Large intestine (tissue), 3 donors: ENCODE measurements at regions not wholly inside any gene's neighbourhood (a gene's known extent, or its start where the extent isn't known, plus 50 kb on each side); places are given as distances from the start of the nearest gene placed in this dataset.

ENCODE experiments used
- DNase-seq, 2 donors: peaks; one replicate each; pipeline versions ENCODE4 v3.0.0 to v3.0.0-alpha.2; 2013
- H3K27ac ChIP-seq: one replicate; pipeline ENCODE4 v1.5.1; 2013; ENCODE audit warnings: low read length
- H3K27me3 ChIP-seq: 2 replicates; pipeline ENCODE4 v1.6.1; 2013; ENCODE audit warnings: low read length; ENCODE audit not compliant: control insufficient read depth, insufficient read depth
- H3K36me3 ChIP-seq: 2 replicates; pipeline ENCODE4 v1.6.1; 2013; ENCODE audit warnings: low read length; ENCODE audit not compliant: control insufficient read depth, insufficient read depth
- H3K4me1 ChIP-seq: one replicate; pipeline ENCODE4 v1.6.1; 2013; ENCODE audit warnings: low read length; ENCODE audit not compliant: control insufficient read depth, insufficient read depth
- H3K4me3 ChIP-seq: one replicate; pipeline ENCODE4 v1.5.1; 2013; ENCODE audit warnings: low read length
- H3K9me3 ChIP-seq: one replicate; pipeline ENCODE4 v1.6.1; 2013; ENCODE audit warnings: mild to moderate bottlenecking, low read depth, low read length, moderate library complexity; ENCODE audit not compliant: control insufficient read depth
- WGBS: methylation state at CpG from one replicate; pipeline ENCODE4 v1.1.5; 2013; ENCODE audit warnings: low lambda C conversion rate; ENCODE audit not compliant: insufficient coverage; 5-methylcytosine and 5-hydroxymethylcytosine counted together

GRCh38 chrX:96002431-96002830 lies 682.2 kb upstream of the DIAPH2 start:
- DNase-seq, result no peak
- Histone ChIP-seq H3K4me3 (no peak overlapping the region), H3K9me3 (no peaks in the 10 kb centered on the region), H3K27me3 (no peaks in the 10 kb centered on the region), H3K4me1 (no peaks in the 10 kb centered on the region), H3K36me3 (no peaks in the 10 kb centered on the region), H3K27ac (no peak overlapping the region)
- WGBS, result no CpG with 5 or more reads among the region's 5 CpGs

- H3K4me1 ChIP-seq, result no peaks in the 10 kb centered on the region
- H3K27ac ChIP-seq, result no peak overlapping the region
- no peak overlapping the region for H3K4me3 ChIP-seq
- no peaks in the 10 kb centered on the region for H3K9me3 ChIP-seq
- no peaks in the 10 kb centered on the region for H3K27me3 ChIP-seq
- H3K36me3 ChIP-seq, result no peaks in the 10 kb centered on the region
- no peak for DNase-seq
- WGBS, result no CpG with 5 or more reads among the region's 2 CpGs
Observed at GRCh38 chrX:96004386-96004785, 680.3 kb upstream of the DIAPH2 start.

GRCh38 chrX:96006281-96006680 lies 678.4 kb upstream of the DIAPH2 start:
- Histone ChIP-seq H3K27ac (no peak overlapping the region), H3K9me3 (no peaks in the 10 kb centered on the region), H3K4me1 (no peaks in the 10 kb centered on the region), H3K36me3 (no peaks in the 10 kb centered on the region), H3K4me3 (no peak overlapping the region), H3K27me3 (no peaks in the 10 kb centered on the region)
- WGBS, result no CpG with 5 or more reads among the region's 4 CpGs
- no peak for DNase-seq

GRCh38 chrX:96027407-96027806 lies 657.2 kb upstream of the DIAPH2 start:
- H3K36me3 ChIP-seq, result no peaks in the 10 kb centered on the region
- no peak overlapping the region for H3K27ac ChIP-seq
- no CpG with 5 or more reads among the region's 2 CpGs for WGBS
- H3K4me1 ChIP-seq, result no peaks in the 10 kb centered on the region
- DNase-seq, result no peak
- no peaks in the 10 kb centered on the region for H3K9me3 ChIP-seq
- no peaks in the 10 kb centered on the region for H3K27me3 ChIP-seq
- no peak overlapping the region for H3K4me3 ChIP-seq

- Histone ChIP-seq H3K4me1 (no peaks in the 10 kb centered on the region), H3K36me3 (no peaks in the 10 kb centered on the region), H3K4me3 (no peak overlapping the region), H3K27me3 (no peaks in the 10 kb centered on the region), H3K9me3 (no peaks in the 10 kb centered on the region), H3K27ac (no peak overlapping the region)
- DNase-seq, result no peak
- WGBS, result no CpG with 5 or more reads among the region's 2 CpGs
Observed at GRCh38 chrX:96052078-96052477, 632.6 kb upstream of the DIAPH2 start.

- Histone ChIP-seq H3K36me3 (no peaks in the 10 kb centered on the region), H3K27me3 (no peaks in the 10 kb centered on the region), H3K9me3 (no peaks in the 10 kb centered on the region), H3K4me1 (no peaks in the 10 kb centered on the region), H3K27ac (no peak overlapping the region), H3K4me3 (no peak overlapping the region)
- no peak for DNase-seq
Observed at GRCh38 chrX:96081891-96082290, 602.8 kb upstream of the DIAPH2 start.

- H3K27ac ChIP-seq, result no peak overlapping the region
- H3K9me3 ChIP-seq, result no peaks in the 10 kb centered on the region
- H3K4me1 ChIP-seq, result no peaks in the 10 kb centered on the region
- H3K27me3 ChIP-seq, result no peaks in the 10 kb centered on the region
- H3K36me3 ChIP-seq, result no peaks in the 10 kb centered on the region
- DNase-seq, result no peak
- H3K4me3 ChIP-seq, result no peak overlapping the region
- WGBS, result 83% methylated on average over 4 of the region's 5 CpGs
Observed at GRCh38 chrX:96094616-96095015, 590.0 kb upstream of the DIAPH2 start.

GRCh38 chrX:96098471-96098870 lies 586.2 kb upstream of the DIAPH2 start:
- H3K9me3 ChIP-seq, result peaks cover 3% of the 10 kb centered on the region
- no peak overlapping the region for H3K4me3 ChIP-seq
- H3K4me1 ChIP-seq, result no peaks in the 10 kb centered on the region
- WGBS, result 100% methylated on average over 1 of the region's 1 CpG
- no peaks in the 10 kb centered on the region for H3K36me3 ChIP-seq
- H3K27ac ChIP-seq, result no peak overlapping the region
- no peak for DNase-seq
- H3K27me3 ChIP-seq, result no peaks in the 10 kb centered on the region

- H3K36me3 ChIP-seq, result no peaks in the 10 kb centered on the region
- no peaks in the 10 kb centered on the region for H3K27me3 ChIP-seq
- H3K27ac ChIP-seq, result no peak overlapping the region
- no peak for DNase-seq
- no CpG with 5 or more reads among the region's 9 CpGs for WGBS
- no peak overlapping the region for H3K4me3 ChIP-seq
- peaks cover 3% of the 10 kb centered on the region for H3K9me3 ChIP-seq
- H3K4me1 ChIP-seq, result no peaks in the 10 kb centered on the region
Observed at GRCh38 chrX:96102997-96103396, 581.6 kb upstream of the DIAPH2 start.

- H3K9me3 ChIP-seq, result no peaks in the 10 kb centered on the region
- DNase-seq, result no peak
- no peaks in the 10 kb centered on the region for H3K27me3 ChIP-seq
- no peak overlapping the region for H3K4me3 ChIP-seq
- no peaks in the 10 kb centered on the region for H3K36me3 ChIP-seq
- H3K4me1 ChIP-seq, result no peaks in the 10 kb centered on the region
- no peak overlapping the region for H3K27ac ChIP-seq
- WGBS, result no CpG with 5 or more reads among the region's 1 CpG
Observed at GRCh38 chrX:96112689-96113088, 572.0 kb upstream of the DIAPH2 start.

- no peak overlapping the region for H3K4me3 ChIP-seq
- DNase-seq, result no peak
- no peak overlapping the region for H3K27ac ChIP-seq
- no peaks in the 10 kb centered on the region for H3K9me3 ChIP-seq
- H3K36me3 ChIP-seq, result no peaks in the 10 kb centered on the region
- H3K27me3 ChIP-seq, result no peaks in the 10 kb centered on the region
- no peaks in the 10 kb centered on the region for H3K4me1 ChIP-seq
Observed at GRCh38 chrX:96126182-96126581, 558.5 kb upstream of the DIAPH2 start.
